ENCODE measurements at regions not wholly inside any gene's neighbourhood (a gene's known extent, or its start where the extent isn't known, plus 50 kb on each side); places are given as distances from the start of the nearest gene placed in this dataset.

DNA sequence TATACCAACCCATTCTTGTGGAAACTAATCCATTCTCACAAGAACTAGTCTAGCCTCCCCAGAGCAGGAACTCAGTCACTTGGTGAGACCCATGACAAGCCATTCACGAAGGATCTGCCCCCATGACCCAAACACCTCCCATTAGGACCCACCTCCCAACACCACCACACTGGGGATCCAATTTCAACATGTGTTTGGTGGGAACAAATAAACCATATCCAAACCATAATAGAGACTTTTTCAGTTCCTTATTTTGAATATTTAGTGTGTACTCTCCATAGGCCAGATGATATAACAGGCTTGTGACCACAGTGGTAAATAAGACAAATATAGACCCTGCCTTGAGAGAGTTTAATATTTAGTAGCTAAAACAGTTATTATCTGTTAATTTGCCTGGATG is 227.5 kb upstream of the SERP2 start:
- no peak for TF ChIP-seq POLR2A (IDR thresholded peaks at IDR 0.05)
- TF ChIP-seq, protein P1, sequence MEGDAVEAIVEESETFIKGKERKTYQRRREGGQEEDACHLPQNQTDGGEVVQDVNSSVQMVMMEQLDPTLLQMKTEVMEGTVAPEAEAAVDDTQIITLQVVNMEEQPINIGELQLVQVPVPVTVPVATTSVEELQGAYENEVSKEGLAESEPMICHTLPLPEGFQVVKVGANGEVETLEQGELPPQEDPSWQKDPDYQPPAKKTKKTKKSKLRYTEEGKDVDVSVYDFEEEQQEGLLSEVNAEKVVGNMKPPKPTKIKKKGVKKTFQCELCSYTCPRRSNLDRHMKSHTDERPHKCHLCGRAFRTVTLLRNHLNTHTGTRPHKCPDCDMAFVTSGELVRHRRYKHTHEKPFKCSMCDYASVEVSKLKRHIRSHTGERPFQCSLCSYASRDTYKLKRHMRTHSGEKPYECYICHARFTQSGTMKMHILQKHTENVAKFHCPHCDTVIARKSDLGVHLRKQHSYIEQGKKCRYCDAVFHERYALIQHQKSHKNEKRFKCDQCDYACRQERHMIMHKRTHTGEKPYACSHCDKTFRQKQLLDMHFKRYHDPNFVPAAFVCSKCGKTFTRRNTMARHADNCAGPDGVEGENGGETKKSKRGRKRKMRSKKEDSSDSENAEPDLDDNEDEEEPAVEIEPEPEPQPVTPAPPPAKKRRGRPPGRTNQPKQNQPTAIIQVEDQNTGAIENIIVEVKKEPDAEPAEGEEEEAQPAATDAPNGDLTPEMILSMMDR (IDR thresholded peaks at IDR 0.05) = no peak
- TF ChIP-seq POLR2AphosphoS5 (IDR thresholded peaks at IDR 0.05) = no peak
